Endothelial cell (in vitro differentiated cells): ENCODE measurements at regions not wholly inside any gene's neighbourhood (a gene's known extent, or its start where the extent isn't known, plus 50 kb on each side); places are given as distances from the start of the nearest gene placed in this dataset.

Experiments used
- DNase-seq: peaks from one replicate; pipeline ENCODE4 v3.0.0; 2021; ENCODE audit warnings: low spot score
- H3K27ac Mint-ChIP-seq: one replicate; pipeline ENCODE4 v1.8.0; 2021; ENCODE audit warnings: mixed read lengths, inconsistent platforms; ENCODE audit not compliant: unreplicated experiment
- H3K27me3 Mint-ChIP-seq: one replicate; pipeline ENCODE4 v1.8.0; 2021; ENCODE audit warnings: mild to moderate bottlenecking, moderate library complexity, mixed read lengths, inconsistent platforms; ENCODE audit not compliant: unreplicated experiment
- H3K36me3 Mint-ChIP-seq: one replicate; pipeline ENCODE4 v1.8.0; 2021; ENCODE audit warnings: mild to moderate bottlenecking, low read depth, mixed read lengths, inconsistent platforms; ENCODE audit not compliant: unreplicated experiment
- H3K4me1 Mint-ChIP-seq: one replicate; pipeline ENCODE4 v1.8.0; 2021; ENCODE audit warnings: mild to moderate bottlenecking, mixed read lengths, inconsistent platforms; ENCODE audit not compliant: unreplicated experiment
- H3K4me3 Mint-ChIP-seq: one replicate; pipeline ENCODE4 v1.8.0; 2021; ENCODE audit warnings: mild to moderate bottlenecking, mixed read lengths, inconsistent platforms; ENCODE audit not compliant: unreplicated experiment
- H3K9me3 Mint-ChIP-seq: one replicate; pipeline ENCODE4 v1.8.0; 2021; ENCODE audit warnings: mixed read lengths, inconsistent platforms; ENCODE audit not compliant: unreplicated experiment
- CTCF ChIP-seq: fragments of 200-600 bp; sonication (generic); IDR thresholded peaks from one replicate; pipeline ENCODE4 v1.5.0; 2021; ENCODE audit warnings: antibody characterized with exemption; ENCODE audit not compliant: unreplicated experiment

- Mint-ChIP-seq H3K4me3 (no peak overlapping the region), H3K27me3 (no peaks in the 10 kb centered on the region), H3K36me3 (no peaks in the 10 kb centered on the region), H3K4me1 (no peaks in the 10 kb centered on the region), H3K27ac (no peak overlapping the region), H3K9me3 (no peaks in the 10 kb centered on the region)
- DNase-seq, result no peak
- TF ChIP-seq CTCF, result no peak
Measured at GRCh38 chr2:195606179-195606578, 50.8 kb upstream of the SLC39A10 start.

- H3K27me3 Mint-ChIP-seq, result no peaks in the 10 kb centered on the region
- no peaks in the 10 kb centered on the region for H3K9me3 Mint-ChIP-seq
- no peaks in the 10 kb centered on the region for H3K36me3 Mint-ChIP-seq
- no peak for DNase-seq
- no peak overlapping the region for H3K4me3 Mint-ChIP-seq
- no peak overlapping the region for H3K27ac Mint-ChIP-seq
- TF ChIP-seq CTCF, result no peak
- H3K4me1 Mint-ChIP-seq, result no peaks in the 10 kb centered on the region
Measured at GRCh38 chr2:195604706-195605105, 52.3 kb upstream of the SLC39A10 start.

GRCh38 chr2:195603998-195604397, 53.0 kb upstream of the SLC39A10 start:
- no peaks in the 10 kb centered on the region for H3K36me3 Mint-ChIP-seq
- no peaks in the 10 kb centered on the region for H3K27me3 Mint-ChIP-seq
- H3K27ac Mint-ChIP-seq, result no peak overlapping the region
- no peaks in the 10 kb centered on the region for H3K9me3 Mint-ChIP-seq
- H3K4me3 Mint-ChIP-seq, result no peak overlapping the region
- no peak for DNase-seq
- H3K4me1 Mint-ChIP-seq, result no peaks in the 10 kb centered on the region
- no peak for TF ChIP-seq CTCF

GRCh38 chr2:195603408-195603807, 53.6 kb upstream of the SLC39A10 start:
- Mint-ChIP-seq H3K4me1 (no peaks in the 10 kb centered on the region), H3K36me3 (no peaks in the 10 kb centered on the region), H3K27ac (no peak overlapping the region), H3K4me3 (no peak overlapping the region), H3K27me3 (no peaks in the 10 kb centered on the region), H3K9me3 (no peaks in the 10 kb centered on the region)
- TF ChIP-seq CTCF, result no peak
- DNase-seq, result no peak

GRCh38 chr2:195602687-195603086, 54.3 kb upstream of the SLC39A10 start:
- H3K27ac Mint-ChIP-seq, result no peak overlapping the region
- no peak for DNase-seq
- TF ChIP-seq CTCF, result no peak
- no peaks in the 10 kb centered on the region for H3K9me3 Mint-ChIP-seq
- H3K4me3 Mint-ChIP-seq, result no peak overlapping the region
- H3K27me3 Mint-ChIP-seq, result no peaks in the 10 kb centered on the region
- no peaks in the 10 kb centered on the region for H3K4me1 Mint-ChIP-seq
- no peaks in the 10 kb centered on the region for H3K36me3 Mint-ChIP-seq
